GM21825 (cell line): ENCODE measurements at regions not wholly inside any gene's neighbourhood (a gene's known extent, or its start where the extent isn't known, plus 50 kb on each side); places are given as distances from the start of the nearest gene placed in this dataset.
"Not testable (repeated sequence)": the region's sequence is repeated elsewhere in the genome, so short reads cannot be mapped to it uniquely, and the experiment has no call there.

Source experiments
- ATAC-seq: cut with Tn5 transposase; IDR thresholded peaks from one replicate; pipeline ENCODE4 v1.9.1; 2021; ENCODE audit warnings: mild to moderate bottlenecking, moderate library complexity; ENCODE audit not compliant: unreplicated experiment

- ATAC-seq: no peak
These were observed 276.5 kb downstream of the NUAK1 start for GRCh38 chr12:105862163-105862821.

- ATAC-seq: no peak
These were observed 274.4 kb downstream of the NUAK1 start for GRCh38 chr12:105864316-105864715.

DNA sequence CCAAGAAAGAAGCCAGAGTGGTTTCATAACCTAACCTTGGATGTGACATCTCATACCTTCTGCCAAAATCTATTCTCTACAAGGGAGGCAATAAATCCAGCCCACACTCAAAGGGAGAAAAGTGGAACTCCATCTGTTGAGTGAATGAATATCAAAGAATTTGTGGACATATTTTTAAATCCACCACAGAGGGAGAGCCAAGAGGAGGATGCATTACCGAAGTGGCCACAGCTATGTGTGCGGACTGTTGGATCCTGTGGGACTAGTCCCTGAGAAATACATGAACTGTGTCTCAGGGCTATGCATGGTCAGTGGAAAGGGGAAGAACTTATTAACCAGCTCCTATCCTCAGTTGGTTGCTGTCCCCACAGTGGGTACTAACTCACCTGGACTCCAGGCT lies 273.9 kb downstream of the NUAK1 start:
- ATAC-seq: no peak

GRCh38 chr12:105865886-105866285 lies 272.9 kb downstream of the NUAK1 start:
- no peak for ATAC-seq

- ATAC-seq: no peak
These were observed 264.6 kb downstream of the NUAK1 start for GRCh38 chr12:105874121-105874520.

GRCh38 chr12:105876396-105876927 lies 262.3 kb downstream of the NUAK1 start:
- no peak for ATAC-seq

DNA sequence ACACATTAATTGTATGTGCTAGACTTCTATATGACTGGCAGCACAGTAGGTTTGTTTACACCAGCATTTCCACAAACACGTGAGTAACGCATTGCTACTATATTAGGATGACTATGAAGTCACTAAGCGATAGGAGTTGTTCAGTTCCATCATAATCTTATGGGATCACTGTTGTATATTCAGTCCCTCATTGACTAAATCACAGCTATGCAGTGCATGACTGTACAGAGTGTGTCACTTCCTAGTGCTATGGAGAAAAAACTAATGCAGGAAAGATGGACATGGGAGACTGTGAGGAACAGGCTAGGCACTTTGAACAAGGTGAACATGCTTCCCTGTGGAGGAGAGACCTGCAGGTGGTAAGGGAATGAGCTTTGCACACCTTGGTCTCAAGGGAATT lies 259.8 kb downstream of the NUAK1 start:
- no peak for ATAC-seq

- no peak for ATAC-seq
These were observed 257.8 kb downstream of the NUAK1 start for GRCh38 chr12:105880824-105881388.

DNA sequence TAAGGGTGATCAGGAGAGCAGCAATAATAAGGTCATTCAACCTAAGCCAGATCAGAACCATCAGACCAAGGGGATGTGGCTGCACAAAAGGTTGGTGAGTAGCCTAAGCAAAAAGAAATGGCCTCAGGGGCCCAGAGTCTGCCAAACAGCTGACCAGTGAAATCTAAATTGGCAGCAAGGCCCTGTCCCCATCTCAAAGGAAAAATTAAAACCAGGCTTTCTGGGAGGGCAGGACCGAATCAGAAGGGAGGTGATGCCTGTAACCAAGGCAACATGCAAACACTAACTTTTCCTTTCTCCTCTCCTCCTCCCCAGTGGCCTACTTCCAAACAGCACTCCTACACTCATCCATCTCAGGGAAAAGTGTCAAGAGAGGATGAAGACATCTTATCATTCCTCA lies 256.4 kb downstream of the NUAK1 start:
- ATAC-seq: no peak

- no peak for ATAC-seq
These were observed 251.6 kb downstream of the NUAK1 start for GRCh38 chr12:105887131-105887530.

DNA sequence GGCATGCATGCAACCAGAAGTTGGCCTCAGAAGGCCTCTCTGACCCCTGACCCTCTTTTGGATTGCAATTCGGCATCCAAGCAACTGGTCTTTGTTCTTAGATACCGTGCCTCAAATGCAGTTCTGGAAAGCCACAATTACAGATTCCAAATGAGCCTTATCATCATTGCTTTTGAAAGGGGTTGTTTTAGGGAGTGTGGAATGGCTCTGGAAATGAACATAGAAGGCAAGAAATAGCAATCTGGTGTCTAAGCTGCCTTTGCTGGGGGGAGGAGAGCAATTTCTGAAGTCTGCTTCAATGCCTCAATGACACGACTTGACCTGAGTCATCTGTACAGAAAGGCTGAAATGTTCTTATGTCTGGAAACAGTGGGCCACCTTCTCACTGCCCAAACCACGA lies 250.1 kb downstream of the NUAK1 start:
- ATAC-seq: no peak

- no peak for ATAC-seq
These were observed 246.3 kb downstream of the NUAK1 start for GRCh38 chr12:105892362-105892910.

GRCh38 chr12:105895197-105895832 lies 243.4 kb downstream of the NUAK1 start:
- not testable (repeated sequence) for ATAC-seq

DNA sequence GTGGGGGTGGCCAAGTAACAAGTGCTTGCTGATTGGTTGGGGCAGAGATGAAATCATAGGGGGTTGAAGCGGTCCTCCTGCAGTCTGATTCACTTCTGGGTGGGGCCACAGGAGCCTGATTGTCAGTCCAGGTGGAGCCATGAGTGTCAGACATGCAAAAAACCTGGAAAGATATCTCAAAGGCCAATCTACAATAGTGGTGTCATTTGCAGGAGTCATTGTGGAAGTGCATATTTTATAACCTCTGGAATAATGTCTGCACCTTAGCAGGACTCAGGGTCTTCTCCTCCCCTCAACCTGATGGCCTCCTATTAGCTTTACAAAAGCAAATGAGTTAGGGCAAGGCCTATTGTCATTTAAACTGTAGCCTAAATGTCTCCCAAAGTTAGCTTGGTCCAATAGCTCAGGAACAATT lies 241.4 kb downstream of the NUAK1 start:
- ATAC-seq: no peak

DNA sequence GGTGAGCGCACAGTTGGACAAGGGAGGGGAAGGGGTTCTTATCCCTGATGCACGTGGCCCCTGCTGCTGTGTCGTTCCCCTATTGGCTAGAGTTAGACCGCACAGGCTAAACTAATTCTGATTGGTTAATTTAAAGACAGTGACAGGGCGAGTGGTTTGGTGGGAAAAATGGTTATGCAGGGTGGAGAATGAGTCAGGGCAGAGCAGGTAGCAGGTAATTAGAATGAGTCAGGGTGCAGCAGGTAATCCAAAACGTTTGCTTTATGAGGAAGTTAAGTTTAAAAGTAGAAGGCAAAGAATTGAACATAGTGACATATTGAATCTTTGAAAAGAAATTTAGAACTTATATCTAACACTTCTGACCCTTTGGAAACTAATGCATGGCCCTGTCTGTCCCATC lies 240.5 kb downstream of the NUAK1 start:
- not testable (repeated sequence) for ATAC-seq

- no peak for ATAC-seq
These were observed 239.2 kb downstream of the NUAK1 start for GRCh38 chr12:105899589-105899988.

- no peak for ATAC-seq
These were observed 232.2 kb downstream of the NUAK1 start for GRCh38 chr12:105906561-105906960.

- ATAC-seq: no peak
These were observed 230.8 kb downstream of the NUAK1 start for GRCh38 chr12:105907982-105908381.

DNA sequence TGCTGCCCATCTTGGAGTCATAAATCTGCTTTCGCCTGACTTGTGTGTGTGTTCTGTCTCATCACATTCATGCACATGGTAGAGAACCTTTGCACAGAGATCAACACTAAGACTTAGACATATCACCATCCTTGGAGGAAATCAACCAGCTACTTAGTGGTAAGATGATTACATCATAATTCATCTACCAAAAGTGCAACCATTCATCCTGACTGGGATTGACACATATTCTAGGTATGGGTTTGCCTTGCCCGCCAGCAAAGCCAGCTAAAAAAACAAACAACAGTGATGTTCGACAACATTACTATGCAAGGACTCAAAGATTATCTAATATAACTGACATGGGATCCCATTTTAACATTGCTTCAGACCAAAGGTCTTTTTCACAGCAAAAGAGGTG lies 228.7 kb downstream of the NUAK1 start:
- ATAC-seq: no peak

DNA sequence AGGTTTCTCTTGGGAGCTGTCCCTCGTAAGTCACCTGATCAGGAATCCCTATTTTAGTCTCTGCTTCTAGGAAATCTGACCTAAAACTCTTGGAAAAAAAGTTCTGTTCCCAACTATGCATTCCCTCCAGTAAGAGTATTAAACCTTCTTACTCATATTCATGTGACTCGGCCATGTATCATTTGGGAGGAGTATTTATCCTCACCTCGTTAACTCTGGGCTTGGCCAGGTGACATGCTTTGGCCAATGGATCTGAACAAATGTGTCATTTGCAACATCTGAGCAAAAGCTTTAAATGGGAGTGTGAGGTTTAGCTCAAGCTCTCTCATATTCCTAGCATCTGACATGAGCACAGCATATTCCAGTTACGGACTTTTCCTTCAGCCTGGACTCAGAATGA lies 226.8 kb downstream of the NUAK1 start:
- ATAC-seq: no peak

DNA sequence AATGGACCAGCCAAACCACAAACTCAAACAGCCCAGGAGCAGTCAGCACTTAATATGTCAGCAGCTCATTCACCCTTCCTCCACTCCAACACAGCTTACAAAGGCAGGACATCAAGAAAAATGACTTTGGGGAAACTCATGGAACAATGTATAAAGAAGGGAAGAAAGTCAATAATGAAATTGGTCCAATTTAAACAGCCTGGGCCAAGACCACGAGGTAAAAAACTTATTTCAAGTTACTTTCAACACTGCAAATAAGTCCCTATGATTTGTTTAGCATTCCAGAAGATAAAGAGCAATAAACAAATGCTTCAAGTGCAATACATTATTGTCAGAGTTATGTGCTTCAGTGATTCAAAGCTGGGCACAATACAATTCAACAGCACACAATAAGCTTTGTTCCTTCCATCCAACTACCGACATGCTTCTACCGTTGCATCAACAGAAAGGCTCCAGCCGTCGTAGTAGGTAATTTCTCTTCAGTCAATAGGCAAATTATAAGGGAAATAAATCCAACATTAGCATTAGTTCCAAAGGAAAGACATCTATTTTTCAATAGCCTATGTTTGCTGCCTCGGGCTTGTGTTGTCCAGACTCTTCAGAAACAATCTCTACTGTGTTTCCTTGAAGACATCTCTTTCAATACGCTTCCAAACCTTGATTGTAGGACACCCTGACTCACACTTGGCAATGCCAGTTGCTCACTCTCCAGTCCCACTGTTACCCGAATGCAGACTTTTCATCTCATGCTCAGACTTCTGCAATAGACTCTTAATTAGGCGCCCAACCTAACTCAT lies 225.7 kb downstream of the NUAK1 start:
- no peak for ATAC-seq
